ENCODE measurements at regions not wholly inside any gene's neighbourhood (a gene's known extent, or its start where the extent isn't known, plus 50 kb on each side); places are given as distances from the start of the nearest gene placed in this dataset.

DNA sequence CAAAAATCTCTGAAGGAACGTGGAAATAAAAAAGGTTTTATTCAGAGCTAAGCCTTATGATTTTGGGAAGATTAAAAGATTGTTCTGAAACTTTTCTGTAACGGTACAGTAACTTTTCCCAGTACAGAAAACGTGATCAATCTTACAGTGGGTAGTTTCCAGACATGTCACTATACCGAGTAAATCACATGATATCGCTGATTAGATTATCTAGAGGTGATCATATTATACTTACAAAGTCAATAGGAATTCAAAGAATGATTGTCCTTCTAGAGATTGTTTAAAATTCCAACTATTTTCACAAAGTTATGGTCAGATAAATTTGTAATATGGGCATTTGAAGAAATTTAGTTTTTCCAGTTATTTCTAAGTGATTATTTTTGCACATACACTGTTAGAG, 736.0 kb upstream of the GRM7 start:
- no peak for DNase-seq

DNA sequence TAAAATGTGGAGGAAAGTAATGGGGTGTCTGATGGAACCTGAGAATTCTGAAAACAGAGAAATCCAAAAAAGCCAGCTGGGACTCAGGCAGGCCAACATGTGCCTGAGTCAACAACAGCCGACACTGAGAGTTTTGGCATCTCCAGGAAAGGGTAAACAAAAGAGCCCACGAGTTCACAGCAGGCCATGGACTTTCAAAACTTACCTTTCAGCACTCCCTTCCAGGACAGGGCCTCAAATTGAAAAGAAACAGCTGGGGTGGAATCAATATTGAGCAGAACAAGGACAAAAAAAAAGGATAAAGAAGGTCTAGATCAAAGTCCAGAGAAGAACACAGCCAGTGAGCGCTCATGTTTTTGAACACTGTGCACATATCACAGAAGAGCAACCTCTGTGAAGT, 735.4 kb upstream of the GRM7 start:
- no peak for DNase-seq

GRCh38 chr3:6132684-6133432, 728.1 kb upstream of the GRM7 start:
- no peak for DNase-seq

GRCh38 chr3:6142707-6143106, 718.2 kb upstream of the GRM7 start:
- DNase-seq: no peak

DNA sequence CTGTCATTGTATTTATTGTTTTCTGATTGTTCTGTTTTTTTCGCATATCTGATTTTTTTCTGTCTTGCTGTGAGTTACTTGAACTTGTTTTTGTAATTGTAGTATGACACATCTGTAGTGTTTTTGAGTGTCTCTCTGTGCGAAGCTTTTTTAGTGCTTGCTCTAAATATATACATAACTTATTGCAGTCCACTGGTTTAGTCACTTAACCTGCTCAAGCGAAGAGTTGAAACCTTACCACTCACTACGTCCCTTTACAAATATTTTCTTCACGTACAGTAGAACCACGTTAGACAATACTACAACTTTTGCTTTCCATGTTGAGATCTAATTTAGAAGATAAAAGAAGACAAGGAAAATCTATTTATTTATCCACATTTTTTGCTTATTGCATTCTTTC, 713.0 kb upstream of the GRM7 start:
- DNase-seq: no peak

DNA sequence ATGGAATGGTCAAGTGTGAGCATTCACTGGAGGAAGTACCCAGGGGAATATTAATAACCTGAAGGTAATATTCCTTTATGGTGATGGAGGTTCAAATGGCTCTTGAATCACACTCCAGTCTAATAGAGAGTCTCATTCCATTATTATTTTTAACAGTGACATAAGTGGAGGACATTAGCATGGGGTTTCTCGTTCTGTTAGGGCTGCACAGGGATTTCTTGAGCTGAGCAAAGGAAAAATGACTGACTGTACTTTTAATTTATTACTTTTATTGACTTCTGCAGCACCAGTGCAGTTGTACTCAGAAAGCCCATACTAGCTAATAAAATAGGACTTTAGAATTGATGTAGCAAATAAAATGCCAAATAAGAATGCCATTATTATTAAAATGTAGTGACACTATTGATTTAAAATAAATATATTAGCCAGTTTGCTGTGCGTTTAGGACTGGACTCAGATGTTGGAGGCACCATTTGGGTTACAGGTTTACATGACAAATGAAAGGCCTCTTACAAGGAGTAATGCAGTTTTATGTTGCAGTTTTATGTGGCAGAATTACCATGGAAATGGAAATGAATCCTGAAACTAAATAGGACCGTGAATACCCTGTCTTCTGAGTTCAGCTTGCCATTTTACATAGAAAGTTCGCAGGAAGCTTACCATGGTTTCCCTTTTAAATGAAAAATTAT, 705.1 kb upstream of the GRM7 start:
- DNase-seq: no peak

- no peak for DNase-seq
Observed at GRCh38 chr3:6165951-6166350, 695.0 kb upstream of the GRM7 start.

- DNase-seq: no peak
Observed at GRCh38 chr3:6168256-6168655, 692.7 kb upstream of the GRM7 start.

DNA sequence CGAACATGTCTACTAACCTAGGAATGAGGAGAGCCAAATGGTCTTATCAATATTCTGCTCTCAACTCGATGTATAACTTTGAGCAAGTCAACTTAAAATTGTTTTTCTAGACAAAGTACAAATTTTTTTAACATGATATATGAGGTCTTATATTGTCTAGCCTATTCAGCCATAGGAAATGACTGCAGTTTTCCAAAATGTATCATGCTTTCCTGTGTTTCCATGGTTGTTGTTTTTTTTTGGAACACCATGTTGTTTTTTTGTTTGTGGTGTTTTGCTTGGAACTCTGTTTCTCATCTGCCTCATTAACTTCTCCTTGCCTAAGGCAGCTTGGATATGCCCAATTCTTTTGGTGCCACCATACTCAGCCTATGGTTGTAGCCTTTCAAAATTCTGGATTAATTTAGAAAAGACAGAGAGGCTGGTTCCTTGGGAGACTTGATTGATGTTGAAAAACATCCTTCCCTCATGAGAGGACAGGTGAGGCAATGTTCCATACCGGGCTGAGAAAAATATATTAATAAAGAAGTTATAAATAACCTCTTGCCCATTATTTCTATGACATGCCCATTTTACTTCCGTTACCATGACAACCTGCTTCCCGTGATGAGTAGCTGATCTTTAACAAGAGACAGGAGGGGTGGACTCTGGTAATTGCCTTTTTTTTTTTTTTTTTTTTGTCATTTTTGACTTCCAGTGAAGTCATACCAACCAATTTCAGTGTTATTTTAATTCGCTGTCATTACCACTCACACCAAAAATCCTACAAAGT, 687.9 kb upstream of the GRM7 start:
- no peak for DNase-seq

DNA sequence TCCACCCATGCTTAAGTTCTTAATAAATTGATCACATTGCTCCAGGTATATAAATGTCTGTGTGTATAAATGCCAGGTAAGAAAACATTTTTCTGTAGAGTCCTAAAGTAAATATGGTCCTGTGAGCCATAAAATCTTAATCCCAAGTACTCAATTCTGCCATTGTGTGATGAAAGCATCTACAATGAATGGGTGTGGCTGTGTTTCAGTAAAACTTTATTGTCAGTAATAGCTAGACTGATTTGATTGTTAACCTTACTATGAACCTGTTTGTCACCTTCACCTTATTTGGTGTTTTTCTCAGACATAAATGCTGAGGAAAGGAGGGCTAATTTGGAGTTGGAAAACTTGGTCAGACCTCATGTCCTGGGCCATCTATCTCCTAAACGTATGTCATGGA, 683.5 kb upstream of the GRM7 start:
- DNase-seq: no peak

DNA sequence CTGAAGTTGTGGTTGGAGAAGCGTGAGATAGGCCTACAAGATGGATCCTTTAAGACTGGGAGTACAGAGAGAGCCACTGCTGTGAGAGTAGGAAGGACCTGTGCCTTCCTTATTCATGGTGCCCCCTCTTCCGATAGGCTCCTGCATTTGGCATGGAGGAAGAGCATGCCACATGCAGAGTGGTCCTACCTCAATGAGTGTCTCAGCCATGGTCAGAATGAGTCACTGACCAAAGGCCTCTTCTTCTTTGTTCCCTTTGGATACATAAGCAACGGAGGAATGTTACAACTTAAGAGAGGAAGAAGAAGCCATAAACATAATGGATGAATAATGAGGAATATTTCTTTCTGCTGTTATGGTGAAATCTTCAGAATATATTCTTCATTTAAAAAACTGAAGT, 681.2 kb upstream of the GRM7 start:
- DNase-seq: no peak

- DNase-seq: no peak
Observed at GRCh38 chr3:6180171-6180570, 680.7 kb upstream of the GRM7 start.

GRCh38 chr3:6182476-6182875, 678.4 kb upstream of the GRM7 start:
- no peak for DNase-seq

DNA sequence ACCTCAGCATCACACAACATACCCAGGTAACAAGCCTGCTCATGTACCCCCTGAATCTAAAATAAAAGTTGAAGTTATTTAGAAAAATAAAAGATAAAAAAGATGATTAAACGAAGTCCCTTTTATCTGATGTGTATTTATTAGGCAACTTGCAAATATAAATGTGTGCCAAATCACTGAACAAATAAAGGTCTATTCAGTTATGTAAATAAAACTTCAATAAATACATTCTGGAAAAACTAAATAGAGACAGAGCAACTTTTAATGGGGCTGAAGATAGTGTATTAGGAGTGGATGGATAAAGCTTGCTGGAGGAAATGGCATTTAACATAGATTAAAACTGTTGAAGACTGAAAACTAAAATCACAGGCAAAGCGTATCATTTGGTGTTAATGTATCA, 678.0 kb upstream of the GRM7 start:
- DNase-seq: no peak

DNA sequence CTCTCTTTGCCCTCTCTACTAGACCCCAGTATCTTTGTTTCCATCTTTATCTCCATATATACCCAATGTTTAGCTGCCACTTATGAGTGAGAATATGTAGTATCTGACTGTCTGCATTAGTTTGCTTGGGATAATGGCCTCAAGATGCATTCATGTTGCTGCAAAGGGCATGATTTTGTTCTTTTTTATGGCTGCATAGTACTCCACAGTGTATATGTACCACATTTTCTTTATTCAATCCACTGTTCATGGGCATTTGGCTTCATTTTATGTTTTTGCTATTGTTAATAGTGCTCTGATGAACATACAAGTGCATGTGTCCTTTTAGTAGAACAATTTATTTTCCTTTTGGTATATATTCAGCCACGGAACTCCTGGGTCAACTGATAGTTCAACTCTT, 671.5 kb upstream of the GRM7 start:
- no peak for DNase-seq

DNA sequence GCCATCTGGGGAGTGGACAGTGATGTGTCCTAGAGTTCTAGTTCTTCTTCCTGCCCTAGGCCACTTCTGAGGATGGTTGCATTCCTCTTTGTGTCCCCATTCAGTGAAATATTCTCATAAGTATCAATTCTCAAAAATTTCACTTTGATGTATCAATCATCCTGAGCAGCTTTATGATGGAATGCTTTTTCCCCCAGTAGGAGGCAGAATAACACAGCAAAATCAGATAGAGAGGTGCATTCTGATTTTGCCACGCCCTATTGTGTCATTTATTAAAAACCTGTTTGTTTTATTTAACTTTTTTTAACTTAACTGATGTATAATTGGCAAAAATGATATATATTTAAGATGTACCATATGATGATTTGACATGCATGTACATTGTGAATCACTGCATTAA, 656.0 kb upstream of the GRM7 start:
- no peak for DNase-seq

DNA sequence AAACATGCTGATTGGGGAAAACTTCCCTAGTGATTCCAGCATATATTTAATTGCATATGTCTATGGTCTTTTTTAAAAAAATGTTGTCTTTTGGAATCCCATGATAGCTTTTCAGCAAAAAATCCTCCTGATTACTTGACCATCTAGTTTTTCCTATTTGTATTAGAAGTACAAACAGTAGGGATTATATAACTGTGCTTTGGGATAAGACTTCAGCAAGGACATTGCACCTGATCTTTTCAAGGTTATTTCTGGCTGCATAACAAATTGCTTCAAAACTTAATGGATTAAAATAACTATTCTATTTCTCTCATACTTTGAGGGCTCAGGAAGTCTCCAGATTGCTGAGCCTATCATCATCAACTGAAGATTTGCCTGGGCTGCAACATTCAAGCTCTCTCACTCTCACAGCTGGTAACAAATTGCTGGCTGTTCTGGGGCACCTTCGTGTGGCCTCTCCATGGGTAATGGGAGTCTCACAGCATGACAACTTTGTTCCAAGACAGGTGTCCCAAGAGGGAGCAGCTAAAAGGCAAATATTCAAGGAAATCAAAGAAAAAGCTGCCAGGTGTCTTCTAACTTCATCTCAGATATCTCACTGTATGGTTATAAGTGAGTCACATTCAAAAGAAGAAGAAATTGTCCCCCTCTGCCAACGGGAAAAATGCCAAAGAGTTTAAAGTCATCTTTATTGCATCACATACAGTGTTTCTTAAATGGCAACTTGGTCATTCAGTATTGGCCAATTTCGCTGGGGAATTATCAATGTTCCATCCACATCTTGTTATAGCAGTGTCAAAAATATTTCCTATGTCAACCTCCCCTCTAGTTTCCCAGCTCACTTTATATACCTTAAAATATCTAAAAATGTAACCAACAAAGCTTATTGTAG, 644.5 kb upstream of the GRM7 start:
- no peak for DNase-seq

- DNase-seq: no peak
Observed at GRCh38 chr3:6220447-6220846, 640.5 kb upstream of the GRM7 start.

DNA sequence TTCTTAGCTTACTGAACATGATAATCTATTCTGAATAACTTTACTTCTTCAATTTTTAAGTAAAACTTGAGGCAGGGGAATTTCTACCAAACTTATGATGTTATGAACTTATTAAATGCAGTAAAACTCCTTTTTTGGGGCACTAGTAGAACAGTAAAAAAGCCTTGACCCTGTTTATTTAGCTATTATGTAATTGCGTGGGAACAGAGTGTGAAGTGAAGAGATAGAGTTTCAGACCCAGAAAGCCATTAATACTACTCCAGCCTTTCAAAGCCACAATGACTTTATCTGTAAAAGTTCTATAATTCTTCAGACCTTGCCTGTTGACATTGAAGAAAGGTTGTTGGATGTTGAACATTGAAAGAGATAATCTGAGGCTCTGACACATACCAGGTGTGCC, 638.8 kb upstream of the GRM7 start:
- DNase-seq: no peak

DNA sequence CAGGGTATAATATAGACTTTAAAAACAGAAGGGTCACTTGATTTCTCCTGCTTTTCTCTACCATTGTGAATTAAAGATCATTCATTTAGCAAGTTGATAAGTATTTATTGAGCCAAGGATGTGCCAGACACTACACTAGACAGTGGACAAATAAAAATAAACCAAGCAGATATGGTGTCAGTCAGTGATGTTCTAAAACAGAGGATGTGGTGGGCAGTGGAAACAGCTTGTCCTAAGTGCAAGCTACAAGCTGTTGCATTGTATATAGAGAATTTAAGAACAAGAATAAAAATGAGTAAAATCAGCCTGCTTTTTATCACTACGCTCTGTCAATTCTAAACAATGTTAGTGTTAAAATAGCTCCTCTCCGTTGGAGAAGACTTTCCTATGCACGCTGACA, 637.3 kb upstream of the GRM7 start:
- no peak for DNase-seq

DNA sequence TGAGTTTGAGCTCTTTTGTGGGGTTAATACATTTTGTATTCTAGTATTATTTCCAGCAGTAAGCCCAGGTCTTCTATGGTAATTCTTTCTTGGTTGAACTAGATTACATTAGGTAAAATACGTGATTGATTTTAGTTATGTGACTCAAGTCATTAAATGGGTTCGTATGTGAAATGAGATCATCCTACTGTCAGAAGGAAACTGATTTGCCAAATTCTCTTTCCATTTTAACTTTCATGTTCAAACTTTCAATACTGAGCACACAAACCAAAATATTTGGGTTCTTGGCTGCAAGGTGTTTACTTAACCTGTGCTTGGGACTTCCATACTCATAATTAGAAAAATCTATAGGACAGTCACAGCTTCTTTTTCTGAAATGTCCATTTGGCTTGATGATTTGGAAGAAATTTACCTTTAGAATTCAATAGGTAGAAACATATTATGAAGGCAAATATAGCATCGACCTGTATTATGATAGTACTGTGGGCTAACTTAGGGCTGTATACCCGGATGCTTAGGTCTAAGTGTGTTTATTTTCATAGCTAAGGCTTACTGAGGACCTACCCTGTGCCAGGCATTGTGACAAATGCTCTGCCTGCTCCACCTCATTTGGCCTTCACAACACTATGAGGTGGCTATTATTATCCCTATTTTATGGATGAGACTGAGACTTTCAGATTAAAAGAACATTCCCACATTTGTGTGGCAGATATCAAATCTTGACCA, 631.8 kb upstream of the GRM7 start:
- no peak for DNase-seq

DNA sequence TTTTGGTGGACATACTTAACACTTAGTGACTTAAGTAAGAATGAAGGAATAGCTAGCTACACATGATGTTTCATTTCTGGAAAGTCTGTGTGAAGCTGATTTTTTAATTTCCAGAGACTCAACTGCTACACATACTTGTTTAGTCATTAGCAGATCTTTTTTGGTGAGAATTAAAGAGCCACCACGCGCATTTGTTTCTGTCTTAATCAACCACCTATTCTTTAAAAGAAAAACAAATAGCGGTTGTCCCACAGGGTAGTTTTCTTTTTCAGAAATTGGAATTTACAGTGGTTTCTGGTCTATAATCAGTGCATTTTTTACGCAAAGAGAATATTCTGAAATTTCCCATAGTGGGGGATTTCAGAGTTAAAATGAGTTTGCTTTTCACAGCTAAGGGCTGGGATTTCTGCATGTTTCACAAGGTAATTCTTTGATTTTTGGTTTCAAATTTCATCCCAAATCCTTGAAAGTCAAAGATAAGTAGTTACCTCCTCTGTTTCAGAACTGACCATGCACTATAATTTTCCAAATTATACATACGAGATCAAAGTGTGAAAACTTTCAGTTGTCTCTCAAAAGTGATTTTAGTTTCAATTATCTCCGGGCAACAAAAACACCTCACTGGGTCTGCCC, 631.0 kb upstream of the GRM7 start:
- DNase-seq: no peak

All from activated CD4-positive, alpha-beta T cell treated with anti-CD3 and anti-CD28 coated beads, Interleukin-2, amount 50 U/mL, for 48 hours (primary cell).